ENCODE measurements at regions not wholly inside any gene's neighbourhood (a gene's known extent, or its start where the extent isn't known, plus 50 kb on each side); places are given as distances from the start of the nearest gene placed in this dataset.

DNA sequence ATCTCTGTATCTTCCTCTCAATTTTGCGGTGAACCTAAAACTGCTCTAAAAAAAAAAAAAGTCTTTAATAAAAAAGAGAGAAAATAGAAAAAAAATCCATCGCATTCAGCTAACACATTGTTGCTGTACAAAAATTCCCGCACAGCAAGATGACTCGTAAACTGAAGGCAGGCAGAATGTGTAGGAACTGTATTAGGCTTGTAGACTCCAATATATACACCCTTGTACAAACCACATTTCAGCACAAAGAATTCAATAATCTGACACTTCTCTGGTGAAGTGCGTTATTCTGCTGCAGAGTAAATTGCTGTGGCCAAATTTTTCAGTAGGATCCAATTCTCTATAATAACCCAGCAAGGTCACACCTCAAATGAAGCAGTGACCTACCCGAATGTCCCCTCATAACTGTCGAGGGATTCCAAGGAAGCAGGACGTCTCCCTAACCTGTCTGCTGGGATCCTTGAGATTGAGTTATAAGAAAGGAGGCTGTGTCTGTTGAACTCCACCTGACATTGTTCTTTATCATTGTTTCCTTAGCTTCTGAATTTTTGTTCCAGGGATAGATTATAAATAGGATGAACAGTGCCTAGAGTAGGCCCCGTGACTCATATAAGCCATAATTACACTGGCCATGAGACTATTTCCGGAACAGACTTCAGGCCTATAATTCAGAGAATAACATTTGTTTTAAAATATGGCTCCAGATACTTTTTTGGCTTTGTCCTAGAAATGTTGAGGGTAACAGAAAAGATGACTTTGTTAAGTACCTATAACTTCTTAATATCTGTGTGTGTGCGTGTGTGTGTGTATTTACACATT, 348.3 kb downstream of the PCDH7 start:
- TF ChIP-seq, protein P1, sequence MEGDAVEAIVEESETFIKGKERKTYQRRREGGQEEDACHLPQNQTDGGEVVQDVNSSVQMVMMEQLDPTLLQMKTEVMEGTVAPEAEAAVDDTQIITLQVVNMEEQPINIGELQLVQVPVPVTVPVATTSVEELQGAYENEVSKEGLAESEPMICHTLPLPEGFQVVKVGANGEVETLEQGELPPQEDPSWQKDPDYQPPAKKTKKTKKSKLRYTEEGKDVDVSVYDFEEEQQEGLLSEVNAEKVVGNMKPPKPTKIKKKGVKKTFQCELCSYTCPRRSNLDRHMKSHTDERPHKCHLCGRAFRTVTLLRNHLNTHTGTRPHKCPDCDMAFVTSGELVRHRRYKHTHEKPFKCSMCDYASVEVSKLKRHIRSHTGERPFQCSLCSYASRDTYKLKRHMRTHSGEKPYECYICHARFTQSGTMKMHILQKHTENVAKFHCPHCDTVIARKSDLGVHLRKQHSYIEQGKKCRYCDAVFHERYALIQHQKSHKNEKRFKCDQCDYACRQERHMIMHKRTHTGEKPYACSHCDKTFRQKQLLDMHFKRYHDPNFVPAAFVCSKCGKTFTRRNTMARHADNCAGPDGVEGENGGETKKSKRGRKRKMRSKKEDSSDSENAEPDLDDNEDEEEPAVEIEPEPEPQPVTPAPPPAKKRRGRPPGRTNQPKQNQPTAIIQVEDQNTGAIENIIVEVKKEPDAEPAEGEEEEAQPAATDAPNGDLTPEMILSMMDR (conservative IDR thresholded peaks at IDR 0.05; ENCODE audit: low read length) = no peak
- TF ChIP-seq EZH2phosphoT487 (IDR thresholded peaks at IDR 0.05; ENCODE audit: borderline replicate concordance, low read depth, low read length) = no peak
